ENCODE measurements at regions not wholly inside any gene's neighbourhood (a gene's known extent, or its start where the extent isn't known, plus 50 kb on each side); places are given as distances from the start of the nearest gene placed in this dataset.

- H3K27ac ChIP-seq = no peak overlapping the region
- WGBS (ENCODE audit: missing lambda C conversion rate) = 53% methylated on average over 3 of the region's 3 CpGs
- H3K9me3 ChIP-seq = no peaks in the 10 kb centered on the region
- CTCF ChIA-PET = no interaction called here
- DNase-seq (ENCODE audit: low read depth in 1 of 2, low spot score in 1 of 2) (no peak), ATAC-seq (no peak), FAIRE-seq (no peak)
- POLR2A ChIA-PET = no interaction called here
- H3K4me2 ChIP-seq = no peak overlapping the region
- H3K4me3 ChIP-seq = no peak overlapping the region
- no peaks in the 10 kb centered on the region for H3K4me1 ChIP-seq
- no peak for TF ChIP-seq NFE2L2 (conservative IDR thresholded peaks at IDR 0.05; ENCODE audit: low read length)
- TF ChIP-seq PBX3 (IDR thresholded peaks at IDR 0.05) = no peak
- no peak for TF ChIP-seq ESRRA (IDR thresholded peaks at IDR 0.05; ENCODE audit: borderline replicate concordance, low read length)
- TF ChIP-seq, protein P1, sequence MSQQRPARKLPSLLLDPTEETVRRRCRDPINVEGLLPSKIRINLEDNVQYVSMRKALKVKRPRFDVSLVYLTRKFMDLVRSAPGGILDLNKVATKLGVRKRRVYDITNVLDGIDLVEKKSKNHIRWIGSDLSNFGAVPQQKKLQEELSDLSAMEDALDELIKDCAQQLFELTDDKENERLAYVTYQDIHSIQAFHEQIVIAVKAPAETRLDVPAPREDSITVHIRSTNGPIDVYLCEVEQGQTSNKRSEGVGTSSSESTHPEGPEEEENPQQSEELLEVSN (IDR thresholded peaks at IDR 0.05; ENCODE audit: borderline replicate concordance, low read depth) = no peak
- no peak for TF ChIP-seq MAFK (IDR thresholded peaks at IDR 0.05; ENCODE audit: partially characterized antibody)
- no peak for TF ChIP-seq EHMT2 (IDR thresholded peaks at IDR 0.05; ENCODE audit: low read depth)
- no peak for TF ChIP-seq EP300 (IDR thresholded peaks at IDR 0.05)
These were observed 67.8 kb upstream of the LIN7C start for GRCh38 chr11:27574342-27574741.

- no peak overlapping the region for H3K4me3 ChIP-seq
- DNase-seq (ENCODE audit: low read depth in 1 of 2, low spot score in 1 of 2) (no peak), ATAC-seq (no peak), FAIRE-seq (no peak)
- TF ChIP-seq NFE2L2 (conservative IDR thresholded peaks at IDR 0.05; ENCODE audit: low read length) (no peak), RFX5 (IDR thresholded peaks at IDR 0.05) (no peak), RCOR1 (IDR thresholded peaks at IDR 0.05; ENCODE audit: low read depth, low read length) (no peak), USF2 (IDR thresholded peaks at IDR 0.05) (no peak)
- no peaks in the 10 kb centered on the region for H3K4me1 ChIP-seq
- H3K27ac ChIP-seq = no peak overlapping the region
- CTCF ChIA-PET = no interaction called here
- no peaks in the 10 kb centered on the region for H3K9me3 ChIP-seq
- POLR2A ChIA-PET = no interaction called here
- H3K4me2 ChIP-seq = no peak overlapping the region
These were observed 66.5 kb upstream of the LIN7C start for GRCh38 chr11:27573024-27573423.

DNA sequence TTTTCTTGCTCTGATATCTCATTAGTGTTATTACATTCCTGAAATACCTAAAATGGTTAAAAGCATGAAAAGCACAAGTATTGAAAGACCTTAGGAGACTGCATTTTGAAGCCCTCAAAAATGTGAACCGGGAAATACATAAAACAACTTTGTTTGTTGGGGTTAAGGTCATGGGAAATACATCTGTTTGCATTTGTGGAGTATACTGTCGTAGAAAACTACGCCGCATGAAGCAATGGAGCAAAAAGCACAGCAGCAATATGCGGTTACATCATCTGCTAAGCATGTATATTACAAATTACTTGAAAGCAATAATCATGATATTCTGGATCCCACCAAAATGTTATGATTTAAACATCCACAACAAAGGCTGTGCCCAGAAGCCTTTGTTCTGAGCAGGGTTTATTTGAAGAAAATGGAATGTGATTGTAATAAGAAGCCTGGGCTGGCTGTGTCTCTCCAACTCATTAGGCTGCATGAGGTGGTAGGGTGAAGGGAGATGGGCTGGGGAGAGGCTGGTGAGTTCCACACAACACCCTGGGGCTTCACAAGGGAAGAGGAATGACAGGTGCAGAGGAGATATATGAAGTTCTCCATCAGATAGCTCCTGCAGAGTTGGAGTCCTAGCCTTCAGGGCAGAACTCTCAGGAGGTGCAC lies 64.7 kb upstream of the LIN7C start:
- Histone ChIP-seq H3K4me3 (no peak overlapping the region), H3K9me3 (no peaks in the 10 kb centered on the region), H3K27ac (no peak overlapping the region), H3K4me1 (no peaks in the 10 kb centered on the region), H3K4me2 (no peak overlapping the region)
- POLR2A ChIA-PET = no interaction called here
- no peak for FAIRE-seq
- WGBS (ENCODE audit: missing lambda C conversion rate) = 66% methylated on average over 5 of the region's 5 CpGs
- TF ChIP-seq MYC (IDR thresholded peaks at IDR 0.05; ENCODE audit: borderline replicate concordance, low read length) (no peak), PHF8 (IDR thresholded peaks at IDR 0.05; ENCODE audit: borderline replicate concordance, low read depth) (no peak), CBX8 (IDR thresholded peaks at IDR 0.05) (no peak), CHD2 (IDR thresholded peaks at IDR 0.05; ENCODE audit: low read length, partially characterized antibody) (no peak), KDM5A (IDR thresholded peaks at IDR 0.05) (no peak), CHD4 (IDR thresholded peaks at IDR 0.05; ENCODE audit: borderline replicate concordance) (no peak), RAD21 (conservative IDR thresholded peaks at IDR 0.05 in 1 of 2, IDR thresholded peaks at IDR 0.05 in 1 of 2) (no peak)
- TF ChIP-seq, protein P2, sequence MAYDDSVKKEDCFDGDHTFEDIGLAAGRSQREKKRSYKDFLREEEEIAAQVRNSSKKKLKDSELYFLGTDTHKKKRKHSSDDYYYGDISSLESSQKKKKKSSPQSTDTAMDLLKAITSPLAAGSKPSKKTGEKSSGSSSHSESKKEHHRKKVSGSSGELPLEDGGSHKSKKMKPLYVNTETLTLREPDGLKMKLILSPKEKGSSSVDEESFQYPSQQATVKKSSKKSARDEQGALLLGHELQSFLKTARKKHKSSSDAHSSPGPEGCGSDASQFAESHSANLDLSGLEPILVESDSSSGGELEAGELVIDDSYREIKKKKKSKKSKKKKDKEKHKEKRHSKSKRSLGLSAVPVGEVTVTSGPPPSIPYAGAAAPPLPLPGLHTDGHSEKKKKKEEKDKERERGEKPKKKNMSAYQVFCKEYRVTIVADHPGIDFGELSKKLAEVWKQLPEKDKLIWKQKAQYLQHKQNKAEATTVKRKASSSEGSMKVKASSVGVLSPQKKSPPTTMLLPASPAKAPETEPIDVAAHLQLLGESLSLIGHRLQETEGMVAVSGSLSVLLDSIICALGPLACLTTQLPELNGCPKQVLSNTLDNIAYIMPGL (CRISPR knock-in tag; IDR thresholded peaks at IDR 0.05; ENCODE audit: borderline replicate concordance) = no peak
- CTCF ChIA-PET = no interaction called here
- ATAC-seq = no peak
- no peak for DNase-seq (ENCODE audit: low read depth in 1 of 2, low spot score in 1 of 2)
